ENCODE measurements at regions not wholly inside any gene's neighbourhood (a gene's known extent, or its start where the extent isn't known, plus 50 kb on each side); places are given as distances from the start of the nearest gene placed in this dataset.
"Not testable (repeated sequence)": the region's sequence is repeated elsewhere in the genome, so short reads cannot be mapped to it uniquely, and the experiment has no call there.

GRCh38 chr3:144843099-144843498, 871.5 kb downstream of the DIPK2A start:
- H4K20me1 ChIP-seq (ENCODE audit: insufficient read depth, low read length) = no peaks in the 10 kb centered on the region

GRCh38 chr3:144852999-144853398, 881.4 kb downstream of the DIPK2A start:
- Histone ChIP-seq H4K20me1 (ENCODE audit: insufficient read depth, low read length) (no peaks in the 10 kb centered on the region), H2AFZ (ENCODE audit: low read depth, low read length) (no peak overlapping the region), H3K36me3 (ENCODE audit: insufficient read depth, low read length) (no peaks in the 10 kb centered on the region), H3K9me3 (ENCODE audit: insufficient read depth, low read depth, low read length) (no peaks in the 10 kb centered on the region), H3K4me2 (ENCODE audit: low read length) (no peak overlapping the region), H3K9ac (ENCODE audit: low read length) (no peak overlapping the region), H3K4me1 (ENCODE audit: insufficient read depth, low read length) (no peaks in the 10 kb centered on the region), H3K27ac (ENCODE audit: low read depth, low read length) (no peak overlapping the region), H3K4me3 (ENCODE audit: insufficient read depth, low read depth, low read length) (no peak overlapping the region), H3K79me2 (ENCODE audit: insufficient read depth, low read length) (no peaks in the 10 kb centered on the region), H3K27me3 (ENCODE audit: insufficient read depth, low read length) (no peaks in the 10 kb centered on the region)
- FAIRE-seq = no peak
- no peak for TF ChIP-seq EZH2 (IDR thresholded peaks at IDR 0.05; ENCODE audit: insufficient read depth, low read length)
- TF ChIP-seq CTCF (IDR thresholded peaks at IDR 0.05; ENCODE audit: insufficient read depth, low read depth, low read length) = no peak
- Mint-ChIP-seq H3K36me3 (ENCODE audit: low read depth, unreplicated experiment) (no peaks in the 10 kb centered on the region), H3K4me1 (ENCODE audit: low read depth, unreplicated experiment) (no peaks in the 10 kb centered on the region), H3K27ac (ENCODE audit: unreplicated experiment) (no peak overlapping the region), H3K27me3 (ENCODE audit: low read depth, unreplicated experiment) (no peaks in the 10 kb centered on the region), H3K9me3 (ENCODE audit: unreplicated experiment) (no peaks in the 10 kb centered on the region), H3K4me3 (ENCODE audit: unreplicated experiment) (no peak overlapping the region)
- no peak for DNase-seq (ENCODE audit: low read depth)

More at GRCh38 chr3:144843099-144843498, 871.5 kb downstream of the DIPK2A start:
- DNase-seq (ENCODE audit: low read depth) (no peak), FAIRE-seq (no peak)
- peaks cover 1% of the 10 kb centered on the region for H3K9me3 Mint-ChIP-seq (ENCODE audit: unreplicated experiment)
- no peak for TF ChIP-seq EZH2 (IDR thresholded peaks at IDR 0.05; ENCODE audit: insufficient read depth, low read length)
- TF ChIP-seq CTCF (IDR thresholded peaks at IDR 0.05; ENCODE audit: insufficient read depth, low read depth, low read length) = no peak
- Histone ChIP-seq H3K27ac (ENCODE audit: low read depth, low read length) (no peak overlapping the region), H3K27me3 (ENCODE audit: insufficient read depth, low read length) (no peaks in the 10 kb centered on the region), H3K4me3 (ENCODE audit: insufficient read depth, low read depth, low read length) (no peak overlapping the region), H3K4me2 (ENCODE audit: low read length) (no peak overlapping the region), H3K79me2 (ENCODE audit: insufficient read depth, low read length) (no peaks in the 10 kb centered on the region), H3K9me3 (ENCODE audit: insufficient read depth, low read depth, low read length) (no peaks in the 10 kb centered on the region), H3K4me1 (ENCODE audit: insufficient read depth, low read length) (no peaks in the 10 kb centered on the region), H3K9ac (ENCODE audit: low read length) (no peak overlapping the region), H2AFZ (ENCODE audit: low read depth, low read length) (no peak overlapping the region), H3K36me3 (ENCODE audit: insufficient read depth, low read length) (no peaks in the 10 kb centered on the region)
- no peaks in the 10 kb centered on the region for H3K27me3 Mint-ChIP-seq (ENCODE audit: low read depth, unreplicated experiment)
- no peak overlapping the region for H3K27ac Mint-ChIP-seq (ENCODE audit: unreplicated experiment)
- H3K4me3 Mint-ChIP-seq (ENCODE audit: unreplicated experiment) = no peak overlapping the region
- H3K36me3 Mint-ChIP-seq (ENCODE audit: low read depth, unreplicated experiment) = no peaks in the 10 kb centered on the region
- peaks cover 4% of the 10 kb centered on the region for H3K4me1 Mint-ChIP-seq (ENCODE audit: low read depth, unreplicated experiment)

GRCh38 chr3:144854020-144854419, 882.4 kb downstream of the DIPK2A start:
- not testable (repeated sequence) for H2AFZ ChIP-seq (ENCODE audit: low read depth, low read length); H3K4me1 Mint-ChIP-seq (ENCODE audit: low read depth, unreplicated experiment); H3K36me3 ChIP-seq (ENCODE audit: insufficient read depth, low read length); H3K27me3 ChIP-seq (ENCODE audit: insufficient read depth, low read length); H3K9me3 ChIP-seq (ENCODE audit: insufficient read depth, low read depth, low read length); H3K27ac ChIP-seq (ENCODE audit: low read depth, low read length); DNase-seq (ENCODE audit: low read depth); H3K9me3 Mint-ChIP-seq (ENCODE audit: unreplicated experiment); H3K36me3 Mint-ChIP-seq (ENCODE audit: low read depth, unreplicated experiment); H4K20me1 ChIP-seq (ENCODE audit: insufficient read depth, low read length); H3K4me2 ChIP-seq (ENCODE audit: low read length); H3K4me1 ChIP-seq (ENCODE audit: insufficient read depth, low read length); H3K27me3 Mint-ChIP-seq (ENCODE audit: low read depth, unreplicated experiment); H3K4me3 Mint-ChIP-seq (ENCODE audit: unreplicated experiment); H3K27ac Mint-ChIP-seq (ENCODE audit: unreplicated experiment); FAIRE-seq; H3K9ac ChIP-seq (ENCODE audit: low read length); H3K79me2 ChIP-seq (ENCODE audit: insufficient read depth, low read length); H3K4me3 ChIP-seq (ENCODE audit: insufficient read depth, low read depth, low read length)

Data from astrocyte (in vitro differentiated cells and primary cell).